HepG2 (cell line): ENCODE measurements at regions not wholly inside any gene's neighbourhood (a gene's known extent, or its start where the extent isn't known, plus 50 kb on each side); places are given as distances from the start of the nearest gene placed in this dataset.
A peak's percentile ranks its signal among the peaks of the same experiment; 100 is the strongest.

Source experiments
- FOXK2 ChIP-seq: fragments of 450-650 bp; IDR thresholded peaks from 2 replicates; pipeline ENCODE4 v1.6.1; 2016
- MBNL3 ChIP-seq: fragments of 250-450 bp; sonication (Bioruptor Pico); conservative IDR thresholded peaks from 2 replicates; pipeline ENCODE4 v1.8.0; 2022; ENCODE audit warnings: mild to moderate bottlenecking, inconsistent platforms
- NKX3-1 ChIP-seq: sonication (generic); formaldehyde crosslinking; IDR thresholded peaks from 2 replicates; pipeline ENCODE4 v1.5.0; 2020; ENCODE audit warnings: missing genetic modification reagents
- NR2F1 ChIP-seq, 2 experiments: fragments of 450-650 bp in 1 of 2; formaldehyde crosslinking in 1 of 2; IDR thresholded peaks; 2 replicates each; pipeline versions ENCODE4 v1.5.0 to v1.6.1; 2016 to 2020; ENCODE audit warnings: mild to moderate bottlenecking in 1 of 2, missing compliant biosample characterization in 1 of 2, missing genetic modification reagents in 1 of 2, moderate library complexity in 1 of 2
- POLR2AphosphoS5 ChIP-seq: IDR thresholded peaks from 2 replicates; pipeline ENCODE4 v1.6.1; 2012; ENCODE audit warnings: low read depth, low read length
- RCOR2 ChIP-seq: IDR thresholded peaks from 2 replicates; pipeline ENCODE4 v1.6.1; 2016; ENCODE audit warnings: missing biosample characterization, missing genetic modification reagents
- RFX1 ChIP-seq: fragments of 450-650 bp; IDR thresholded peaks from 2 replicates; pipeline ENCODE4 v1.6.1; 2017
- SRSF1 ChIP-seq: fragments of 200-400 bp; formaldehyde crosslinking; optimal IDR thresholded peaks from 2 replicates; pipeline ENCODE3; 2017; ENCODE audit warnings: mild to moderate bottlenecking, low read depth, low read length, moderate library complexity
- TAF15 ChIP-seq: fragments of 200-400 bp; formaldehyde crosslinking; IDR thresholded peaks from one replicate; pipeline ENCODE4 v1.6.1; 2018; ENCODE audit warnings: mild to moderate bottlenecking, low read depth, low read length; ENCODE audit not compliant: poor library complexity, severe bottlenecking
- ZBTB49 ChIP-seq: sonication (generic); formaldehyde crosslinking; IDR thresholded peaks from 2 replicates; pipeline ENCODE4 v1.4.0; 2020; ENCODE audit warnings: missing genetic modification reagents, borderline replicate concordance
- ZNF10 ChIP-seq: sonication (generic); formaldehyde crosslinking; IDR thresholded peaks from 2 replicates; pipeline ENCODE4 v1.4.0; 2020; ENCODE audit warnings: mild to moderate bottlenecking, low read depth, missing genetic modification reagents, borderline replicate concordance
- ZNF136 ChIP-seq: sonication (generic); formaldehyde crosslinking; IDR thresholded peaks from 2 replicates; pipeline ENCODE4 v1.8.1; 2022; ENCODE audit warnings: low read depth, mild to moderate bottlenecking, moderate library complexity, missing genetic modification reagents
- ZNF33A ChIP-seq: sonication (generic); formaldehyde crosslinking; IDR thresholded peaks from 2 replicates; pipeline ENCODE4 v1.5.1; 2020; ENCODE audit warnings: missing genetic modification reagents, mild to moderate bottlenecking, moderate library complexity, borderline replicate concordance
- ZNF589 ChIP-seq: sonication (generic); formaldehyde crosslinking; conservative IDR thresholded peaks from 2 replicates; pipeline ENCODE4 v1.8.0; 2022; ENCODE audit warnings: mild to moderate bottlenecking, moderate library complexity, missing genetic modification reagents
- TF ChIP-seq, protein P1 (sequence below): sonication (generic); formaldehyde crosslinking; IDR thresholded peaks from 2 replicates; pipeline ENCODE4 v1.4.0; 2020; ENCODE audit warnings: missing genetic modification reagents, borderline replicate concordance
- TF ChIP-seq, protein P2 (sequence below): sonication (generic); formaldehyde crosslinking; IDR thresholded peaks from 2 replicates; pipeline ENCODE4 v1.5.0; 2020; ENCODE audit warnings: mild to moderate bottlenecking, missing genetic modification reagents
- TF ChIP-seq, protein P3 (sequence below): sonication (generic); formaldehyde crosslinking; IDR thresholded peaks from 2 replicates; pipeline ENCODE4 v1.4.0; 2020; ENCODE audit warnings: mild to moderate bottlenecking, missing genetic modification reagents

DNA sequence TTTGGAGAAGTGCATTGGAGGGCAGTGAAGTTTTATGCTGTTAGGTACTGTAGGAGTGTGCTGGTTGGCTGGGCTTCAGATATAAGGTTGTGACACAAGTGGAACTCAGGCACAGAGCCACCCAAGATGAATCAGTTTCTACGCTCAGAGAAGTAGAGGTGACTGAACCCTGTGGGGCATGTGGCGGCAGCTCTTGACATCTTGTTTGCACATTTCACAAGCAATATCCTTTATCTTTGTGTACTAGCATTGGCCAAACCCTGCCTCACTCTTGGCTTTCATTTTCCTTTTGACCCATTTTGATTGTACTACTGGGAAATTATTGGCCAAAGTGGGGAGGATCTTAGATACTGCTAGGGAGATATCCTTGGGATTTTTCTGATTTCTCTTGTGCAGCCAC, 110.0 kb downstream of the PSAT1 start (continued):
- TF ChIP-seq NR2F1 (CRISPR knock-in tag; IDR thresholded peaks at IDR 0.05) = peak; percentile 27 to 52; a peak in 2 of 4 replicates
- TF ChIP-seq TAF15 = no peak
- no peak for TF ChIP-seq FOXK2
- no peak for TF ChIP-seq ZNF33A (CRISPR knock-in tag)
- no peak for TF ChIP-seq RFX1
- no peak for TF ChIP-seq MBNL3 (CRISPR knock-in tag)
- TF ChIP-seq, protein P1, sequence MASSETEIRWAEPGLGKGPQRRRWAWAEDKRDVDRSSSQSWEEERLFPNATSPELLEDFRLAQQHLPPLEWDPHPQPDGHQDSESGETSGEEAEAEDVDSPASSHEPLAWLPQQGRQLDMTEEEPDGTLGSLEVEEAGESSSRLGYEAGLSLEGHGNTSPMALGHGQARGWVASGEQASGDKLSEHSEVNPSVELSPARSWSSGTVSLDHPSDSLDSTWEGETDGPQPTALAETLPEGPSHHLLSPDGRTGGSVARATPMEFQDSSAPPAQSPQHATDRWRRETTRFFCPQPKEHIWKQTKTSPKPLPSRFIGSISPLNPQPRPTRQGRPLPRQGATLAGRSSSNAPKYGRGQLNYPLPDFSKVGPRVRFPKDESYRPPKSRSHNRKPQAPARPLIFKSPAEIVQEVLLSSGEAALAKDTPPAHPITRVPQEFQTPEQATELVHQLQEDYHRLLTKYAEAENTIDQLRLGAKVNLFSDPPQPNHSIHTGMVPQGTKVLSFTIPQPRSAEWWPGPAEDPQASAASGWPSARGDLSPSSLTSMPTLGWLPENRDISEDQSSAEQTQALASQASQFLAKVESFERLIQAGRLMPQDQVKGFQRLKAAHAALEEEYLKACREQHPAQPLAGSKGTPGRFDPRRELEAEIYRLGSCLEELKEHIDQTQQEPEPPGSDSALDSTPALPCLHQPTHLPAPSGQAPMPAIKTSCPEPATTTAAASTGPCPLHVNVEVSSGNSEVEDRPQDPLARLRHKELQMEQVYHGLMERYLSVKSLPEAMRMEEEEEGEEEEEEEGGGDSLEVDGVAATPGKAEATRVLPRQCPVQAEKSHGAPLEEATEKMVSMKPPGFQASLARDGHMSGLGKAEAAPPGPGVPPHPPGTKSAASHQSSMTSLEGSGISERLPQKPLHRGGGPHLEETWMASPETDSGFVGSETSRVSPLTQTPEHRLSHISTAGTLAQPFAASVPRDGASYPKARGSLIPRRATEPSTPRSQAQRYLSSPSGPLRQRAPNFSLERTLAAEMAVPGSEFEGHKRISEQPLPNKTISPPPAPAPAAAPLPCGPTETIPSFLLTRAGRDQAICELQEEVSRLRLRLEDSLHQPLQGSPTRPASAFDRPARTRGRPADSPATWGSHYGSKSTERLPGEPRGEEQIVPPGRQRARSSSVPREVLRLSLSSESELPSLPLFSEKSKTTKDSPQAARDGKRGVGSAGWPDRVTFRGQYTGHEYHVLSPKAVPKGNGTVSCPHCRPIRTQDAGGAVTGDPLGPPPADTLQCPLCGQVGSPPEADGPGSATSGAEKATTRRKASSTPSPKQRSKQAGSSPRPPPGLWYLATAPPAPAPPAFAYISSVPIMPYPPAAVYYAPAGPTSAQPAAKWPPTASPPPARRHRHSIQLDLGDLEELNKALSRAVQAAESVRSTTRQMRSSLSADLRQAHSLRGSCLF (CRISPR knock-in tag) = no peak
- no peak for TF ChIP-seq ZNF10 (CRISPR knock-in tag)
- no peak for TF ChIP-seq SRSF1
- TF ChIP-seq, protein P2, sequence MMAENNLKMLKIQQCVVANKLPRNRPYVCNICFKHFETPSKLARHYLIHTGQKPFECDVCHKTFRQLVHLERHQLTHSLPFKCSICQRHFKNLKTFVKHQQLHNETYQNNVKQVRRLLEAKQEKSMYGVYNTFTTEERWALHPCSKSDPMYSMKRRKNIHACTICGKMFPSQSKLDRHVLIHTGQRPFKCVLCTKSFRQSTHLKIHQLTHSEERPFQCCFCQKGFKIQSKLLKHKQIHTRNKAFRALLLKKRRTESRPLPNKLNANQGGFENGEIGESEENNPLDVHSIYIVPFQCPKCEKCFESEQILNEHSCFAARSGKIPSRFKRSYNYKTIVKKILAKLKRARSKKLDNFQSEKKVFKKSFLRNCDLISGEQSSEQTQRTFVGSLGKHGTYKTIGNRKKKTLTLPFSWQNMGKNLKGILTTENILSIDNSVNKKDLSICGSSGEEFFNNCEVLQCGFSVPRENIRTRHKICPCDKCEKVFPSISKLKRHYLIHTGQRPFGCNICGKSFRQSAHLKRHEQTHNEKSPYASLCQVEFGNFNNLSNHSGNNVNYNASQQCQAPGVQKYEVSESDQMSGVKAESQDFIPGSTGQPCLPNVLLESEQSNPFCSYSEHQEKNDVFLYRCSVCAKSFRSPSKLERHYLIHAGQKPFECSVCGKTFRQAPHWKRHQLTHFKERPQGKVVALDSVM (CRISPR knock-in tag) = no peak
- TF ChIP-seq, protein P3, sequence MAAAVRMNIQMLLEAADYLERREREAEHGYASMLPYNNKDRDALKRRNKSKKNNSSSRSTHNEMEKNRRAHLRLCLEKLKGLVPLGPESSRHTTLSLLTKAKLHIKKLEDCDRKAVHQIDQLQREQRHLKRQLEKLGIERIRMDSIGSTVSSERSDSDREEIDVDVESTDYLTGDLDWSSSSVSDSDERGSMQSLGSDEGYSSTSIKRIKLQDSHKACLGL (CRISPR knock-in tag) = no peak
- no peak for TF ChIP-seq NKX3-1
- TF ChIP-seq ZNF136 (CRISPR knock-in tag) = no peak
- TF ChIP-seq RCOR2 (CRISPR knock-in tag) = 0 out of 2 replicates have a peak, but pooled peaks have one; percentile 48
- TF ChIP-seq ZNF589 (CRISPR knock-in tag) = no peak
- TF ChIP-seq ZBTB49 (CRISPR knock-in tag) = no peak
- TF ChIP-seq POLR2AphosphoS5 = no peak
